ENCODE measurements at regions not wholly inside any gene's neighbourhood (a gene's known extent, or its start where the extent isn't known, plus 50 kb on each side); places are given as distances from the start of the nearest gene placed in this dataset.

- no peaks in the 10 kb centered on the region for H4K20me1 ChIP-seq (ENCODE audit: control insufficient read depth, insufficient read depth)
- intact Hi-C loops (cut with micrococcal nuclease; ENCODE audit: unreplicated experiment) (no loop called here), in situ Hi-C loops (cut with MboI) (no loop called here)
- POLR2A ChIA-PET = no interaction called here
- RAD21 ChIA-PET (ENCODE audit: unreplicated experiment) = no interaction called here
- TF ChIP-seq CEBPB (IDR thresholded peaks at IDR 0.05; ENCODE audit: borderline replicate concordance in 1 of 2, low read depth in 2 of 2, low read length in 2 of 2) = no peak
- TF ChIP-seq SREBF2 (IDR thresholded peaks at IDR 0.05; ENCODE audit: low read length) = no peak
- TF ChIP-seq TBL1XR1 (IDR thresholded peaks at IDR 0.05; ENCODE audit: low read depth, low read length) = no peak
- DNase-seq (ENCODE audit: low read depth, low spot score) = no peak
- H3K27me3 ChIP-seq (replicated peaks in 1 of 2; ENCODE audit: control insufficient read depth in 2 of 2, insufficient read depth in 2 of 2, low read length in 1 of 2) = no peaks in the 10 kb centered on the region; a peak in 1 of 4 replicates
- CTCF ChIA-PET = no interaction called here
- H3K36me3 ChIP-seq (ENCODE audit: control insufficient read depth in 2 of 2, insufficient read depth in 2 of 2, low read length in 1 of 2) = no peaks in the 10 kb centered on the region
- 22% methylated on average over 1 of the region's 1 CpG for WGBS (ENCODE audit: insufficient coverage, insufficient replicate concordance, low lambda C conversion rate, missing lambda C conversion rate)
- no peak for FAIRE-seq
- H3K4me2 ChIP-seq (ENCODE audit: control insufficient read depth, insufficient read depth) = no peak overlapping the region
- SMC1A ChIA-PET (ENCODE audit: uncharacterized antibody, unreplicated experiment) = no interaction called here
- no peaks in the 10 kb centered on the region for H3K9me3 ChIP-seq (replicated peaks; ENCODE audit: control insufficient read depth, insufficient read depth, low read length)
- H3K27ac ChIP-seq (ENCODE audit: control insufficient read depth, insufficient read depth) = no peak overlapping the region
- BruUV-seq (replicated peaks) = no TSS peak
- H3K4me1 ChIP-seq (ENCODE audit: control insufficient read depth, insufficient read depth, low read length) = no peaks in the 10 kb centered on the region
- no peak overlapping the region for H2AFZ ChIP-seq (ENCODE audit: control insufficient read depth, low read depth, low read length)
- no peak overlapping the region for H3K9ac ChIP-seq (ENCODE audit: control insufficient read depth, insufficient read depth, low read length)
- no peak for ATAC-seq
- H3K4me3 ChIP-seq = no peak overlapping the region
- H3K79me2 ChIP-seq (ENCODE audit: control insufficient read depth, insufficient read depth, low read length) = no peaks in the 10 kb centered on the region
Measured at GRCh38 chr3:59605318-59605717, 555.5 kb upstream of the CFAP20DC start.

DNA sequence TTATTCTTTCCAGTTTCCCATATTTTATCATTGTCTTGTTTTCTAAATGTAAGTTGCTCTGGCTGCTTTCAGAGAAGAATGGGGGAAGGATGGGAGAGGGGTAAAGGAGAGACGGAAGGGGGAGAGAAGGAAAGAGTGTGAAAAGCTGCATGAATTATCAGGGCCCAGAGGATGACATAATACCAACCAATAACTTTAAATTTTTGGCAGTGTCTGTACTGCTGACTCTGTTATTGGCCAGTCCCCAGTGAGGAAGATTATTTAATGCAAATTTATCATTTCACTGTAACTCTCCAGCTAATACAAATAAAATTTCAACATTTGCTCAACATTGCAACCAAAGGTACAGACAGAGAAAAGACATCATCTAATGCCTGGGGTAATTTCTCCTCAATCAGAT lies 551.7 kb upstream of the CFAP20DC start:
- intact Hi-C loops (cut with micrococcal nuclease; ENCODE audit: unreplicated experiment) = no loop called here
- no peak for DNase-seq (ENCODE audit: low read depth, low spot score)
- Histone ChIP-seq H4K20me1 (ENCODE audit: control insufficient read depth, insufficient read depth) (no peaks in the 10 kb centered on the region), H3K4me3 (no peak overlapping the region), H3K9ac (ENCODE audit: control insufficient read depth, insufficient read depth, low read length) (no peak overlapping the region), H3K36me3 (ENCODE audit: control insufficient read depth in 2 of 2, insufficient read depth in 2 of 2, low read length in 1 of 2) (no peaks in the 10 kb centered on the region), H3K79me2 (ENCODE audit: control insufficient read depth, insufficient read depth, low read length) (no peaks in the 10 kb centered on the region), H3K27ac (ENCODE audit: control insufficient read depth, insufficient read depth) (no peak overlapping the region), H3K4me1 (ENCODE audit: control insufficient read depth, insufficient read depth, low read length) (no peaks in the 10 kb centered on the region), H2AFZ (ENCODE audit: control insufficient read depth, low read depth, low read length) (no peak overlapping the region), H3K27me3 (replicated peaks in 1 of 2; ENCODE audit: control insufficient read depth in 2 of 2, insufficient read depth in 2 of 2, low read length in 1 of 2) (no peaks in the 10 kb centered on the region; a peak in 1 of 4 replicates), H3K9me3 (replicated peaks; ENCODE audit: control insufficient read depth, insufficient read depth, low read length) (no peaks in the 10 kb centered on the region; the same call in 2 of the 3 replicates), H3K4me2 (ENCODE audit: control insufficient read depth, insufficient read depth) (no peak overlapping the region)
- FAIRE-seq = no peak
- ChIA-PET RAD21 (ENCODE audit: unreplicated experiment) (no interaction called here), POLR2A (no interaction called here), SMC1A (ENCODE audit: uncharacterized antibody, unreplicated experiment) (no interaction called here), CTCF (no interaction called here)
- no peak for TF ChIP-seq CBX3 (IDR thresholded peaks at IDR 0.05; ENCODE audit: borderline replicate concordance, low read depth)
- TF ChIP-seq, protein P1, sequence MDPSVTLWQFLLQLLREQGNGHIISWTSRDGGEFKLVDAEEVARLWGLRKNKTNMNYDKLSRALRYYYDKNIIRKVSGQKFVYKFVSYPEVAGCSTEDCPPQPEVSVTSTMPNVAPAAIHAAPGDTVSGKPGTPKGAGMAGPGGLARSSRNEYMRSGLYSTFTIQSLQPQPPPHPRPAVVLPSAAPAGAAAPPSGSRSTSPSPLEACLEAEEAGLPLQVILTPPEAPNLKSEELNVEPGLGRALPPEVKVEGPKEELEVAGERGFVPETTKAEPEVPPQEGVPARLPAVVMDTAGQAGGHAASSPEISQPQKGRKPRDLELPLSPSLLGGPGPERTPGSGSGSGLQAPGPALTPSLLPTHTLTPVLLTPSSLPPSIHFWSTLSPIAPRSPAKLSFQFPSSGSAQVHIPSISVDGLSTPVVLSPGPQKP (IDR thresholded peaks at IDR 0.05; ENCODE audit: low read depth, low read length) = no peak
- no peak for TF ChIP-seq RELA (IDR thresholded peaks at IDR 0.05; ENCODE audit: borderline replicate concordance, partially characterized antibody)
- TF ChIP-seq MLLT1 (IDR thresholded peaks at IDR 0.05) = no peak
- TF ChIP-seq, protein P2, sequence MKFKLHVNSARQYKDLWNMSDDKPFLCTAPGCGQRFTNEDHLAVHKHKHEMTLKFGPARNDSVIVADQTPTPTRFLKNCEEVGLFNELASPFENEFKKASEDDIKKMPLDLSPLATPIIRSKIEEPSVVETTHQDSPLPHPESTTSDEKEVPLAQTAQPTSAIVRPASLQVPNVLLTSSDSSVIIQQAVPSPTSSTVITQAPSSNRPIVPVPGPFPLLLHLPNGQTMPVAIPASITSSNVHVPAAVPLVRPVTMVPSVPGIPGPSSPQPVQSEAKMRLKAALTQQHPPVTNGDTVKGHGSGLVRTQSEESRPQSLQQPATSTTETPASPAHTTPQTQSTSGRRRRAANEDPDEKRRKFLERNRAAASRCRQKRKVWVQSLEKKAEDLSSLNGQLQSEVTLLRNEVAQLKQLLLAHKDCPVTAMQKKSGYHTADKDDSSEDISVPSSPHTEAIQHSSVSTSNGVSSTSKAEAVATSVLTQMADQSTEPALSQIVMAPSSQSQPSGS (IDR thresholded peaks at IDR 0.05; ENCODE audit: low read length) = no peak
- no peak for TF ChIP-seq EED (IDR thresholded peaks at IDR 0.05; ENCODE audit: low read depth)
- no peak for TF ChIP-seq CHD4 (IDR thresholded peaks at IDR 0.05)
- TF ChIP-seq TAF1 (IDR thresholded peaks at IDR 0.05; ENCODE audit: borderline replicate concordance, low read depth, low read length) = no peak
- no peak for TF ChIP-seq BCL11A (IDR thresholded peaks at IDR 0.05; ENCODE audit: low read depth, low read length)
- in situ Hi-C loops (cut with MboI) = no loop called here
- ATAC-seq = no peak
- no TSS peak for BruUV-seq (replicated peaks)
- 0% methylated on average over 1 of the region's 1 CpG for WGBS (ENCODE audit: insufficient coverage, insufficient replicate concordance, low lambda C conversion rate, missing lambda C conversion rate)
